Transverse colon (tissue), 3 donors: ENCODE measurements at regions not wholly inside any gene's neighbourhood (a gene's known extent, or its start where the extent isn't known, plus 50 kb on each side); places are given as distances from the start of the nearest gene placed in this dataset.

Experiments used
- POLR2A ChIP-seq: fragments of 450-650 bp; IDR thresholded peaks from one replicate; pipeline ENCODE4 v1.6.1; 2016; ENCODE audit warnings: antibody characterized with exemption, mild to moderate bottlenecking, moderate library complexity
- TF ChIP-seq, protein P1 (sequence below), 5 experiments: fragments of 200-600 bp in 3 of 5; fragments of 450-650 bp in 2 of 5; sonication (generic) in 3 of 5; IDR thresholded peaks; 1 replicate in 2 of 5; 2 replicates in 3 of 5; pipeline ENCODE4 v1.5.1; 2016 to 2017; ENCODE audit warnings: antibody characterized with exemption in 5 of 5, inconsistent platforms in 3 of 5, mild to moderate bottlenecking in 2 of 5, moderate library complexity in 1 of 5

DNA sequence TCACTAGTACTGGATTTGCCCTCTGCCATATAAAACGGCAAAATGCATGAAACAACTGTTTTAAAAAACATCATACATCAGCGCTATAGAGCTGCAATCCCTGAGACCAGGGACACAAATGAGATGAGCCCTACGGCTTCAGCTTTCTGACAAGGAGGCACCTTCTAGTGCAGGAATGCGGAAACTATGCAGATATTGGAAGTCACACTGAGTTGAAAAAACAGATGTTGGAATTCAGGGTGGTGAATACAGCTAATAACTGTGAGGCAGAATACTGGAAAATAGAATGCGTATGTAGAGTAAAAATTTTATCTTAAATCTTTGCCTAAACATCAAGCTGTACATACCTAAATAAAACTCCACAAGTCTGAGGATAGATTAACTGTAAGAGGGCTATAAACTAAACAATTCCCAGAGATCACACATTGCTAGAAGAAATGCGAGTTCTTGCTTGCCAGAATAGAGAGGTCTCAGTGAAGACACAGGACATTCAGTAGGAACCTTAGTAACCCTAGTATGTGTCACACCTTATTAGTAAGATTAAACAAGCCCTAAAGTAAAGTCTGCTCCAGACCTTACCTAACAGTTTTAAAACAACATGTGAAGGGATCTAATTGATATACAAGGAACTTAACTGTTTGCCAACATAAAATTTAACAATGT, 541.4 kb upstream of the DDX18 start:
- no peak for TF ChIP-seq POLR2A
- TF ChIP-seq, protein P1, sequence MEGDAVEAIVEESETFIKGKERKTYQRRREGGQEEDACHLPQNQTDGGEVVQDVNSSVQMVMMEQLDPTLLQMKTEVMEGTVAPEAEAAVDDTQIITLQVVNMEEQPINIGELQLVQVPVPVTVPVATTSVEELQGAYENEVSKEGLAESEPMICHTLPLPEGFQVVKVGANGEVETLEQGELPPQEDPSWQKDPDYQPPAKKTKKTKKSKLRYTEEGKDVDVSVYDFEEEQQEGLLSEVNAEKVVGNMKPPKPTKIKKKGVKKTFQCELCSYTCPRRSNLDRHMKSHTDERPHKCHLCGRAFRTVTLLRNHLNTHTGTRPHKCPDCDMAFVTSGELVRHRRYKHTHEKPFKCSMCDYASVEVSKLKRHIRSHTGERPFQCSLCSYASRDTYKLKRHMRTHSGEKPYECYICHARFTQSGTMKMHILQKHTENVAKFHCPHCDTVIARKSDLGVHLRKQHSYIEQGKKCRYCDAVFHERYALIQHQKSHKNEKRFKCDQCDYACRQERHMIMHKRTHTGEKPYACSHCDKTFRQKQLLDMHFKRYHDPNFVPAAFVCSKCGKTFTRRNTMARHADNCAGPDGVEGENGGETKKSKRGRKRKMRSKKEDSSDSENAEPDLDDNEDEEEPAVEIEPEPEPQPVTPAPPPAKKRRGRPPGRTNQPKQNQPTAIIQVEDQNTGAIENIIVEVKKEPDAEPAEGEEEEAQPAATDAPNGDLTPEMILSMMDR (IDR thresholded peaks at IDR 0.05) = no peak
